Upper lobe of left lung (tissue), 4 donors: ENCODE measurements at regions not wholly inside any gene's neighbourhood (a gene's known extent, or its start where the extent isn't known, plus 50 kb on each side); places are given as distances from the start of the nearest gene placed in this dataset.

Experiments used
- CTCF ChIP-seq, 6 experiments: fragments of 450-650 bp in 4 of 6; fragments of 200-600 bp in 2 of 6; sonication (generic) in 2 of 6; IDR thresholded peaks; one replicate each; pipeline ENCODE4 v1.5.1; 2016 to 2019; ENCODE audit warnings: antibody characterized with exemption in 6 of 6
- EP300 ChIP-seq, 4 donors: sonication (generic); formaldehyde crosslinking; IDR thresholded peaks; one replicate each; pipeline ENCODE4 v1.5.1; 2017; ENCODE audit warnings: antibody characterized with exemption in 4 of 4, control low read depth in 2 of 4
- POLR2A ChIP-seq, 4 donors: fragments of 450-650 bp; IDR thresholded peaks; one replicate each; pipeline ENCODE4 v1.5.1; 2016 to 2017; ENCODE audit warnings: antibody characterized with exemption in 4 of 4, mild to moderate bottlenecking in 2 of 4
- POLR2AphosphoS5 ChIP-seq, 2 donors: sonication (generic); formaldehyde crosslinking; IDR thresholded peaks; one replicate each; pipeline ENCODE4 v1.5.1; 2017; ENCODE audit warnings: antibody characterized with exemption in 2 of 2

GRCh38 chr1:219427989-219428388 is 184.9 kb downstream of the ZC3H11B start:
- TF ChIP-seq POLR2A (IDR thresholded peaks at IDR 0.05) (no peak), POLR2AphosphoS5 (IDR thresholded peaks at IDR 0.05) (no peak), CTCF (IDR thresholded peaks at IDR 0.05) (no peak), EP300 (IDR thresholded peaks at IDR 0.05) (no peak)
